Panc1 (cell line): ENCODE measurements at regions not wholly inside any gene's neighbourhood (a gene's known extent, or its start where the extent isn't known, plus 50 kb on each side); places are given as distances from the start of the nearest gene placed in this dataset.

Source experiments
- ATAC-seq: fragments of 200-7000 bp; cut with Tn5 transposase; 2 replicates; pipeline ENCODE4 v1.9.1; 2020; ENCODE audit warnings: mild to moderate bottlenecking, moderate library complexity
- BruUV-seq: library from RNA; stranded (reverse); fragments of 400-500 nt; replicated peaks from 2 replicates; lab custom pipeline; 2021; lab: Mats Ljungman, UMichigan
- CTCF ChIA-PET: fragments of 300-600 bp; sonication (Branson Sonifier 250); formaldehyde crosslinking; loops from one replicate; lab custom pipeline; 2022; ENCODE audit warnings: antibody characterized with exemption; lab: Charles Lee
- POLR2A ChIA-PET: fragments of 300-600 bp; sonication (Branson Sonifier 250); formaldehyde crosslinking; loops from one replicate; lab custom pipeline; 2022; ENCODE audit warnings: antibody characterized with exemption; lab: Charles Lee
- DNase-seq: peaks from one replicate; pipeline ENCODE4 v3.0.0-alpha.2; 2010; ENCODE audit warnings: low read depth, low spot score
- H3K27ac ChIP-seq: 2 replicates; pipeline ENCODE4 v1.5.1; 2011; ENCODE audit warnings: mild to moderate bottlenecking, low read length, inconsistent platforms
- H3K27me3 ChIP-seq: fragments of 200-500 bp; sonication (Bioruptor generic); 2 replicates; pipeline ENCODE4 v1.6.0; 2014; ENCODE audit warnings: low read length, inconsistent platforms; ENCODE audit not compliant: control insufficient read depth, insufficient read depth
- H3K36me3 ChIP-seq: fragments of 200-500 bp; sonication (Bioruptor generic); 2 replicates; pipeline ENCODE4 v1.5.1; 2014; ENCODE audit warnings: inconsistent platforms, mild to moderate bottlenecking, low read length, moderate library complexity; ENCODE audit not compliant: control insufficient read depth, insufficient read depth
- H3K4me1 ChIP-seq: 2 replicates; pipeline ENCODE4 v1.5.1; 2011; ENCODE audit warnings: inconsistent platforms, mild to moderate bottlenecking, low read length, moderate library complexity; ENCODE audit not compliant: control insufficient read depth, insufficient read depth
- H3K4me3 ChIP-seq, 2 experiments: 2 replicates each; pipeline ENCODE4 v1.5.1; 2011 to 2012; ENCODE audit warnings: low read depth in 2 of 2, low read length in 2 of 2, mild to moderate bottlenecking in 2 of 2, inconsistent platforms in 1 of 2, moderate library complexity in 1 of 2
- H3K9me3 ChIP-seq: fragments of 200-500 bp; sonication (Bioruptor generic); 2 replicates; pipeline ENCODE4 v1.5.1; 2014; ENCODE audit warnings: low read depth, mild to moderate bottlenecking, inconsistent platforms, low read length, moderate library complexity; ENCODE audit not compliant: control insufficient read depth, insufficient read depth
- CTCF ChIP-seq: fragments of 450-650 bp; IDR thresholded peaks from 2 replicates; pipeline ENCODE4 v1.5.1; 2017; ENCODE audit warnings: mild to moderate bottlenecking
- POLR2AphosphoS5 ChIP-seq: IDR thresholded peaks from 2 replicates; pipeline ENCODE4 v1.6.1; 2012; ENCODE audit warnings: mild to moderate bottlenecking, low read depth, low read length, moderate library complexity
- REST ChIP-seq, 2 experiments: IDR thresholded peaks; 2 replicates each; pipeline ENCODE4 v1.6.1; 2011 to 2012; ENCODE audit warnings: low read depth in 2 of 2, control low read depth in 1 of 2, low read length in 1 of 2, mild to moderate bottlenecking in 1 of 2, moderate library complexity in 1 of 2; ENCODE audit not compliant: insufficient read depth in 1 of 2
- SIN3A ChIP-seq: IDR thresholded peaks from 2 replicates; pipeline ENCODE4 v1.6.1; 2012; ENCODE audit warnings: low read depth, mild to moderate bottlenecking, low read length, moderate library complexity, borderline replicate concordance; ENCODE audit not compliant: insufficient read depth
- TCF7L2 ChIP-seq: IDR thresholded peaks from 2 replicates; pipeline ENCODE4 v1.6.1; 2011; ENCODE audit warnings: mild to moderate bottlenecking, low read depth, low read length, inconsistent platforms
- in situ Hi-C: cut with HindIII; loops from 2 replicates; pipeline ENCODE4 v1.10.0; 2016; ENCODE audit warnings: low sequenced_read_pairs, low pct_unique_long_range_greater_than_20kb
- intact Hi-C: fragments of 100-400 bp; cut with micrococcal nuclease; formaldehyde crosslinking; loops from one replicate; pipeline ENCODE4 v1.10.0; 2022; ENCODE audit not compliant: unreplicated experiment

- no peaks in the 10 kb centered on the region for H3K27me3 ChIP-seq
- intact Hi-C loops = no loop called here
- no peaks in the 10 kb centered on the region for H3K9me3 ChIP-seq
- H3K36me3 ChIP-seq = no peaks in the 10 kb centered on the region
- POLR2A ChIA-PET = no interaction called here
- no peaks in the 10 kb centered on the region for H3K4me1 ChIP-seq
- CTCF ChIA-PET = no interaction called here
- H3K4me3 ChIP-seq = no peak overlapping the region
- no peak for TF ChIP-seq CTCF
- no peak for TF ChIP-seq REST (IDR thresholded peaks at IDR 0.05; ENCODE audit: insufficient read depth in 1 of 2, low read depth in 2 of 2, low read length in 1 of 2)
- TF ChIP-seq TCF7L2 = no peak
- no peak for TF ChIP-seq SIN3A
- TF ChIP-seq POLR2AphosphoS5 = no peak
- in situ Hi-C loops = no loop called here
- no peak for DNase-seq
- BruUV-seq = no TSS peak
- ATAC-seq = no peak
- no peak overlapping the region for H3K27ac ChIP-seq
Observed at GRCh38 chr9:99370376-99370775, 148.3 kb downstream of the SEC61B start.

- in situ Hi-C loops (no loop called here), intact Hi-C loops (no loop called here)
- no peak for ATAC-seq
- no peak for DNase-seq
- H3K36me3 ChIP-seq = no peaks in the 10 kb centered on the region
- no peaks in the 10 kb centered on the region for H3K4me1 ChIP-seq
- no peak overlapping the region for H3K27ac ChIP-seq
- no peak overlapping the region for H3K4me3 ChIP-seq
- ChIA-PET CTCF (no interaction called here), POLR2A (no interaction called here)
- no peaks in the 10 kb centered on the region for H3K27me3 ChIP-seq
- no TSS peak for BruUV-seq
- no peaks in the 10 kb centered on the region for H3K9me3 ChIP-seq
- TF ChIP-seq CTCF (no peak), POLR2AphosphoS5 (no peak), REST (IDR thresholded peaks at IDR 0.05; ENCODE audit: insufficient read depth in 1 of 2, low read depth in 2 of 2, low read length in 1 of 2) (no peak), TCF7L2 (no peak), SIN3A (no peak)
Observed at GRCh38 chr9:99371376-99371775, 149.3 kb downstream of the SEC61B start.
